GM23338 (cell line): ENCODE measurements at regions not wholly inside any gene's neighbourhood (a gene's known extent, or its start where the extent isn't known, plus 50 kb on each side); places are given as distances from the start of the nearest gene placed in this dataset.

ENCODE experiments used
- ATAC-seq: fragments of 200-7000 bp; cut with Tn5 transposase; 3 replicates; pipeline ENCODE4 v1.9.1; 2020
- DNase-seq: peaks from one replicate; pipeline ENCODE4 v3.0.0-alpha.2; 2015; ENCODE audit warnings: low spot score
- H2AFZ ChIP-seq: fragments of 200-600 bp; sonication (generic); 2 replicates; pipeline ENCODE4 v1.8.0; 2016; ENCODE audit warnings: antibody characterized with exemption, mild to moderate bottlenecking, moderate library complexity
- H3F3A ChIP-seq: fragments of 200-600 bp; sonication (generic); replicated peaks from 2 replicates; pipeline ENCODE4 v1.8.0; 2017; ENCODE audit warnings: antibody characterized with exemption, mixed run types, low read depth
- H3K27ac ChIP-seq: fragments of 200-600 bp; sonication (generic); 2 replicates; pipeline ENCODE4 v1.6.1; 2016; ENCODE audit warnings: low read depth
- H3K27me3 ChIP-seq: fragments of 200-600 bp; sonication (generic); 2 replicates; pipeline ENCODE4 v1.8.0; 2016; ENCODE audit warnings: mild to moderate bottlenecking, mixed run types, moderate library complexity; ENCODE audit not compliant: insufficient read depth
- H3K36me3 ChIP-seq: fragments of 200-600 bp; sonication (generic); 2 replicates; pipeline ENCODE4 v1.8.0; 2016; ENCODE audit warnings: mild to moderate bottlenecking; ENCODE audit not compliant: insufficient read depth
- H3K4me1 ChIP-seq: fragments of 200-600 bp; sonication (generic); 2 replicates; pipeline ENCODE4 v1.8.0; 2016; ENCODE audit warnings: mild to moderate bottlenecking, moderate library complexity; ENCODE audit not compliant: insufficient read depth
- H3K4me2 ChIP-seq: fragments of 200-600 bp; sonication (generic); 2 replicates; pipeline ENCODE4 v1.7.1; 2017; ENCODE audit warnings: mixed run types
- H3K4me3 ChIP-seq: fragments of 200-600 bp; sonication (generic); 2 replicates; pipeline ENCODE4 v1.6.1; 2016; ENCODE audit warnings: mixed run types
- H3K79me2 ChIP-seq: fragments of 200-600 bp; sonication (generic); replicated peaks from 2 replicates; pipeline ENCODE4 v1.8.0; 2017; ENCODE audit warnings: mild to moderate bottlenecking; ENCODE audit not compliant: insufficient read depth
- H3K9me2 ChIP-seq: fragments of 200-600 bp; sonication (generic); 2 replicates; pipeline ENCODE4 v1.8.0; 2017; ENCODE audit not compliant: insufficient read depth
- H4K20me1 ChIP-seq: fragments of 200-600 bp; sonication (generic); replicated peaks from 2 replicates; pipeline ENCODE4 v1.8.0; 2017; ENCODE audit warnings: mild to moderate bottlenecking; ENCODE audit not compliant: insufficient read depth
- H3K27ac Mint-ChIP-seq: 2 replicates; pipeline ENCODE4 v1.8.0; 2020; ENCODE audit warnings: inconsistent platforms, mild to moderate bottlenecking, moderate library complexity, mixed read lengths
- H3K27me3 Mint-ChIP-seq: 3 replicates; pipeline ENCODE4 v1.8.0; 2022; ENCODE audit warnings: low read depth, mild to moderate bottlenecking, moderate library complexity, mixed read lengths, inconsistent platforms; ENCODE audit not compliant: insufficient read depth, poor library complexity
- H3K36me3 Mint-ChIP-seq: 3 replicates; pipeline ENCODE4 v1.8.0; 2021; ENCODE audit warnings: low read depth, mild to moderate bottlenecking, inconsistent platforms, moderate library complexity, mixed read lengths
- H3K4me1 Mint-ChIP-seq: 3 replicates; pipeline ENCODE4 v1.8.0; 2020; ENCODE audit warnings: mild to moderate bottlenecking, inconsistent platforms, mixed read lengths
- H3K4me3 Mint-ChIP-seq: 3 replicates; pipeline ENCODE4 v1.8.0; 2021; ENCODE audit warnings: moderate library complexity, mild to moderate bottlenecking, inconsistent platforms, mixed read lengths
- H3K9me3 Mint-ChIP-seq: 3 replicates; pipeline ENCODE4 v1.8.0; 2020; ENCODE audit warnings: moderate library complexity, mild to moderate bottlenecking, inconsistent platforms, mixed read lengths
- CREB1 ChIP-seq: fragments of 250-450 bp; sonication (Bioruptor Pico); IDR thresholded peaks from 2 replicates; pipeline ENCODE4 v1.5.0; 2020; ENCODE audit warnings: low read depth, mild to moderate bottlenecking, moderate library complexity
- EZH2 ChIP-seq: fragments of 200-600 bp; sonication (generic); IDR thresholded peaks from one replicate; pipeline ENCODE4 v1.8.0; 2017; ENCODE audit warnings: antibody characterized with exemption, mild to moderate bottlenecking, low read depth; ENCODE audit not compliant: unreplicated experiment
- POLR2AphosphoS5 ChIP-seq: IDR thresholded peaks from 2 replicates; pipeline ENCODE4 v1.6.1; 2016; ENCODE audit warnings: antibody characterized with exemption, low read depth
- STAT1 ChIP-seq: IDR thresholded peaks from one replicate; pipeline ENCODE4 v1.6.1; 2016; ENCODE audit warnings: antibody characterized with exemption; ENCODE audit not compliant: unreplicated experiment
- TF ChIP-seq, protein P1 (sequence below): fragments of 250-450 bp; sonication (Bioruptor Pico); IDR thresholded peaks from 2 replicates; pipeline ENCODE4 v1.5.0; 2020; ENCODE audit warnings: mild to moderate bottlenecking, moderate library complexity
- TF ChIP-seq, protein P2 (sequence below): IDR thresholded peaks from 2 replicates; pipeline ENCODE4 v1.6.1; 2016; ENCODE audit warnings: antibody characterized with exemption

- TF ChIP-seq, protein P1, sequence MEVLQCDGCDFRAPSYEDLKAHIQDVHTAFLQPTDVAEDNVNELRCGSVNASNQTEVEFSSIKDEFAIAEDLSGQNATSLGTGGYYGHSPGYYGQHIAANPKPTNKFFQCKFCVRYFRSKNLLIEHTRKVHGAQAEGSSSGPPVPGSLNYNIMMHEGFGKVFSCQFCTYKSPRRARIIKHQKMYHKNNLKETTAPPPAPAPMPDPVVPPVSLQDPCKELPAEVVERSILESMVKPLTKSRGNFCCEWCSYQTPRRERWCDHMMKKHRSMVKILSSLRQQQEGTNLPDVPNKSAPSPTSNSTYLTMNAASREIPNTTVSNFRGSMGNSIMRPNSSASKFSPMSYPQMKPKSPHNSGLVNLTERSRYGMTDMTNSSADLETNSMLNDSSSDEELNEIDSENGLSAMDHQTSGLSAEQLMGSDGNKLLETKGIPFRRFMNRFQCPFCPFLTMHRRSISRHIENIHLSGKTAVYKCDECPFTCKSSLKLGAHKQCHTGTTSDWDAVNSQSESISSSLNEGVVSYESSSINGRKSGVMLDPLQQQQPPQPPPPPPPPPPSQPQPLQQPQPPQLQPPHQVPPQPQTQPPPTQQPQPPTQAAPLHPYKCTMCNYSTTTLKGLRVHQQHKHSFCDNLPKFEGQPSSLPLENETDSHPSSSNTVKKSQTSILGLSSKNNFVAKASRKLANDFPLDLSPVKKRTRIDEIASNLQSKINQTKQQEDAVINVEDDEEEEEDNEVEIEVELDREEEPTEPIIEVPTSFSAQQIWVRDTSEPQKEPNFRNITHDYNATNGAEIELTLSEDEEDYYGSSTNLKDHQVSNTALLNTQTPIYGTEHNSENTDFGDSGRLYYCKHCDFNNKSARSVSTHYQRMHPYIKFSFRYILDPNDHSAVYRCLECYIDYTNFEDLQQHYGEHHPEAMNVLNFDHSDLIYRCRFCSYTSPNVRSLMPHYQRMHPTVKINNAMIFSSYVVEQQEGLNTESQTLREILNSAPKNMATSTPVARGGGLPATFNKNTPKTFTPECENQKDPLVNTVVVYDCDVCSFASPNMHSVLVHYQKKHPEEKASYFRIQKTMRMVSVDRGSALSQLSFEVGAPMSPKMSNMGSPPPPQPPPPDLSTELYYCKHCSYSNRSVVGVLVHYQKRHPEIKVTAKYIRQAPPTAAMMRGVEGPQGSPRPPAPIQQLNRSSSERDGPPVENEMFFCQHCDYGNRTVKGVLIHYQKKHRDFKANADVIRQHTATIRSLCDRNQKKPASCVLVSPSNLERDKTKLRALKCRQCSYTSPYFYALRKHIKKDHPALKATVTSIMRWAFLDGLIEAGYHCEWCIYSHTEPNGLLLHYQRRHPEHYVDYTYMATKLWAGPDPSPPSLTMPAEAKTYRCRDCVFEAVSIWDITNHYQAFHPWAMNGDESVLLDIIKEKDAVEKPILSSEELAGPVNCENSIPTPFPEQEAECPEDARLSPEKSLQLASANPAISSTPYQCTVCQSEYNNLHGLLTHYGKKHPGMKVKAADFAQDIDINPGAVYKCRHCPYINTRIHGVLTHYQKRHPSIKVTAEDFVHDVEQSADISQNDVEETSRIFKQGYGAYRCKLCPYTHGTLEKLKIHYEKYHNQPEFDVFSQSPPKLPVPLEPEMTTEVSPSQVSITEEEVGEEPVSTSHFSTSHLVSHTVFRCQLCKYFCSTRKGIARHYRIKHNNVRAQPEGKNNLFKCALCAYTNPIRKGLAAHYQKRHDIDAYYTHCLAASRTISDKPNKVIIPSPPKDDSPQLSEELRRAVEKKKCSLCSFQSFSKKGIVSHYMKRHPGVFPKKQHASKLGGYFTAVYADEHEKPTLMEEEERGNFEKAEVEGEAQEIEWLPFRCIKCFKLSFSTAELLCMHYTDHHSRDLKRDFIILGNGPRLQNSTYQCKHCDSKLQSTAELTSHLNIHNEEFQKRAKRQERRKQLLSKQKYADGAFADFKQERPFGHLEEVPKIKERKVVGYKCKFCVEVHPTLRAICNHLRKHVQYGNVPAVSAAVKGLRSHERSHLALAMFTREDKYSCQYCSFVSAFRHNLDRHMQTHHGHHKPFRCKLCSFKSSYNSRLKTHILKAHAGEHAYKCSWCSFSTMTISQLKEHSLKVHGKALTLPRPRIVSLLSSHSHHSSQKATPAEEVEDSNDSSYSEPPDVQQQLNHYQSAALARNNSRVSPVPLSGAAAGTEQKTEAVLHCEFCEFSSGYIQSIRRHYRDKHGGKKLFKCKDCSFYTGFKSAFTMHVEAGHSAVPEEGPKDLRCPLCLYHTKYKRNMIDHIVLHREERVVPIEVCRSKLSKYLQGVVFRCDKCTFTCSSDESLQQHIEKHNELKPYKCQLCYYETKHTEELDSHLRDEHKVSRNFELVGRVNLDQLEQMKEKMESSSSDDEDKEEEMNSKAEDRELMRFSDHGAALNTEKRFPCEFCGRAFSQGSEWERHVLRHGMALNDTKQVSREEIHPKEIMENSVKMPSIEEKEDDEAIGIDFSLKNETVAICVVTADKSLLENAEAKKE (CRISPR knock-in tag): no peak
- TF ChIP-seq CREB1 (CRISPR knock-in tag) (no peak), EZH2 (no peak), STAT1 (no peak), POLR2AphosphoS5 (no peak)
Observed at GRCh38 chr1:218900615-218901014, 273.1 kb upstream of the LYPLAL1 start (continued).

DNA sequence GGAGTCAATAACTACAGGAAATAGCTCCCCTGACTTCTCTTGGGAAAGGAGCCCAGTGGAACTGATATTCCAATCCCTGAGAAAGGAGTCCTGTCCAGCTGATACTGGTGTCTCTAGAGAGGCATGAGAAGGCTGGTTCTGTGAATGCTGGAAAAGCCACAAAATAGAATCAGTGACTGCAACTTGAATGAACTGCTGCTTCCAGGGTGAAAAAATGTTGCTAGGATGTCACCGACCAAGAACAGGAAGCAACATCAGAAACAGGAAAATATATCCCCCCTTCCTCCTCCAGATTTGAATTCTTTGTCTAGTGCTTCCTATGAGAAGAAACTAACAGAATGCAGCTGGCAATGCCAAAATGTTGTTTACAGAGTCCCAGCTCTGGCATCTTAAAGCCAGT is 269.3 kb upstream of the LYPLAL1 start:
- no peaks in the 10 kb centered on the region for H3K36me3 ChIP-seq
- no peak overlapping the region for H3K4me3 ChIP-seq
- no peaks in the 10 kb centered on the region; the same call in 1 of the 2 replicates for H3K9me2 ChIP-seq
- no peaks in the 10 kb centered on the region for H3K4me1 ChIP-seq
- H3K79me2 ChIP-seq: no peaks in the 10 kb centered on the region
- TF ChIP-seq, protein P2, sequence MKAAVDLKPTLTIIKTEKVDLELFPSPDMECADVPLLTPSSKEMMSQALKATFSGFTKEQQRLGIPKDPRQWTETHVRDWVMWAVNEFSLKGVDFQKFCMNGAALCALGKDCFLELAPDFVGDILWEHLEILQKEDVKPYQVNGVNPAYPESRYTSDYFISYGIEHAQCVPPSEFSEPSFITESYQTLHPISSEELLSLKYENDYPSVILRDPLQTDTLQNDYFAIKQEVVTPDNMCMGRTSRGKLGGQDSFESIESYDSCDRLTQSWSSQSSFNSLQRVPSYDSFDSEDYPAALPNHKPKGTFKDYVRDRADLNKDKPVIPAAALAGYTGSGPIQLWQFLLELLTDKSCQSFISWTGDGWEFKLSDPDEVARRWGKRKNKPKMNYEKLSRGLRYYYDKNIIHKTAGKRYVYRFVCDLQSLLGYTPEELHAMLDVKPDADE: no peak
- TF ChIP-seq, protein P1 (CRISPR knock-in tag): no peak
- no peak overlapping the region for H3K4me3 Mint-ChIP-seq
- no peak overlapping the region for H3K4me2 ChIP-seq
- H3K27me3 Mint-ChIP-seq: no peaks in the 10 kb centered on the region
- DNase-seq (no peak), ATAC-seq (no peak)
- no peaks in the 10 kb centered on the region for H4K20me1 ChIP-seq
- no peaks in the 10 kb centered on the region for H3K9me3 Mint-ChIP-seq
- no peaks in the 10 kb centered on the region for H3F3A ChIP-seq
- no peaks in the 10 kb centered on the region for H3K27me3 ChIP-seq
- H3K36me3 Mint-ChIP-seq: no peaks in the 10 kb centered on the region
- H3K4me1 Mint-ChIP-seq: no peaks in the 10 kb centered on the region
- H3K27ac Mint-ChIP-seq: no peak overlapping the region
- no peak overlapping the region; the same call in 1 of the 2 replicates for H2AFZ ChIP-seq
- no peak overlapping the region for H3K27ac ChIP-seq
